ENCODE measurements at regions not wholly inside any gene's neighbourhood (a gene's known extent, or its start where the extent isn't known, plus 50 kb on each side); places are given as distances from the start of the nearest gene placed in this dataset.
"Not testable (repeated sequence)": the region's sequence is repeated elsewhere in the genome, so short reads cannot be mapped to it uniquely, and the experiment has no call there.

DNA sequence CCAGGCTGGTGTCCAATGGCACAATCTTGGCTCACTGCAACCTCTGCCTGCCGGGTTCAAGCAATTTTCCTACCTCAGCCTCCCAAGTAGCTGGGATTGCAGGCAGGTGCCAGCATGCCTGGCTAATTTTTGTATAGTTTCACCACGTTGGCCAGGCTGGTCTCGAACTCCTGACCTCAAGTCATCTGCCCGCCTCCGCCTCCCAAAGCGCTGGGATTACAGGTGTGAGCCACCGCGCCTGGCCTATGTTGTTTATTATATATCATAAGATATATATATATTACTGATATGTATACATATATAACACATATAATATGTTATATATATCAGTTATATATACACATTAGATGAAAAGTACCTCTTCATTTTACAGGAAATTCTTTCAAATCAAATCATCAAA lies 914.7 kb downstream of the FOXD4L5 start:
- not testable (repeated sequence) for DNase-seq

DNA sequence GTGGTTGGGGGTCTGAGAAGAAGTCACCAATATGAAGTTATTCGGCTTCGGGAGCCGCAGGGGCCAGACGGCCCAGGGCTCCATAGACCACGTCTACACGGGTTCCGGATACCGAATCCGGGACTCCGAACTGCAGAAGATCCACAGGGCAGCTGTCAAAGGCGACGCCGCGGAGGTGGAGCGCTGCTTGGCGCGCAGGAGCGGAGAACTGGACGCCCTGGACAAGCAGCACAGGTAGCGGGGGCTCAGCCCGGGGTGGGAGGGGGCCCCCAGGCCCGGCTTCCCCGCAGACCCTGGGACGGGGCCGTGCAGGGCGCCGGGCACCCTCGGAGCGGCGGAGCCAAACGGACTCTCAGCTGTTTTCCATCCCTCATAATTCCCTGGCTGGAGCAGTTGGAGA lies 915.4 kb downstream of the FOXD4L5 start:
- WGBS, 5 donors, result 0 to 2% methylated on average over 3 to 13 of the region's 31 CpGs; no CpG with 5 or more reads in 3 of the 5 donors
- peak in 1 of 2 donors; percentile 22 for DNase-seq
- H3K4me1 ChIP-seq; H3K27me3 ChIP-seq; H3K9me3 ChIP-seq; intact Hi-C loops (cut with DNase I; ENCODE audit: low total_unique reads); H3K27ac ChIP-seq; H3K36me3 ChIP-seq: not testable (repeated sequence)
- H3K4me3 ChIP-seq, result peak overlapping the region in 3 of 4 donors; percentile 26 to 45 (median 34)

More for the DNA sequence above, 914.7 kb downstream of the FOXD4L5 start:
- 89 to 100% (median 91%) methylated on average over 2 to 4 of the region's 8 CpGs; no CpG with 5 or more reads in 1 of the 5 donors for WGBS, 5 donors
- intact Hi-C loops (cut with DNase I; ENCODE audit: low total_unique reads); H3K9me3 ChIP-seq; H3K36me3 ChIP-seq; H3K27ac ChIP-seq; H3K4me1 ChIP-seq; H3K27me3 ChIP-seq; H3K4me3 ChIP-seq: not testable (repeated sequence)

DNA sequence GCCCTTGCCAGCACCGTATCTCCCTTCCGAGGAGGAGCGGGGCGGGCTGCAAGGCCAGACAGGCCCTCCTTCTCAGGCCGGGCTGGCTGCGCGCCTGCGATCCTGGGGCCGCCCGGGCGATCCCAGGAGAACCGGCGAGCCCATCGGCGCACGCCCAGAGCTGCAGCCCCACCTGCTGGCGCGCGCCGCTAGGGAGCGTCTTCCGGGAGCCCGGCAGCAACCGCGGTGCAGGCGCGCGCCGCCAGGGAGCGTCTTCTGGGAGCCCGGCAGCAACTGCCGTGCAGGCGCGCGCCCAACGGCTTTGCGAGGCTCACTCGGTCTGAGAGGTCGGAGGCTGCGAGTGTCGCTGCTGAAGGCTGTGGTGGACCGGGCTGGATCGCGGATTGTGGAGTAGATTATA lies 915.9 kb downstream of the FOXD4L5 start:
- DNase-seq, result peak in 1 of 2 donors; percentile 87
- intact Hi-C loops (cut with DNase I; ENCODE audit: low total_unique reads); H3K9me3 ChIP-seq; H3K27ac ChIP-seq; H3K36me3 ChIP-seq; H3K27me3 ChIP-seq; H3K4me1 ChIP-seq: not testable (repeated sequence)
- TF ChIP-seq, protein P1, sequence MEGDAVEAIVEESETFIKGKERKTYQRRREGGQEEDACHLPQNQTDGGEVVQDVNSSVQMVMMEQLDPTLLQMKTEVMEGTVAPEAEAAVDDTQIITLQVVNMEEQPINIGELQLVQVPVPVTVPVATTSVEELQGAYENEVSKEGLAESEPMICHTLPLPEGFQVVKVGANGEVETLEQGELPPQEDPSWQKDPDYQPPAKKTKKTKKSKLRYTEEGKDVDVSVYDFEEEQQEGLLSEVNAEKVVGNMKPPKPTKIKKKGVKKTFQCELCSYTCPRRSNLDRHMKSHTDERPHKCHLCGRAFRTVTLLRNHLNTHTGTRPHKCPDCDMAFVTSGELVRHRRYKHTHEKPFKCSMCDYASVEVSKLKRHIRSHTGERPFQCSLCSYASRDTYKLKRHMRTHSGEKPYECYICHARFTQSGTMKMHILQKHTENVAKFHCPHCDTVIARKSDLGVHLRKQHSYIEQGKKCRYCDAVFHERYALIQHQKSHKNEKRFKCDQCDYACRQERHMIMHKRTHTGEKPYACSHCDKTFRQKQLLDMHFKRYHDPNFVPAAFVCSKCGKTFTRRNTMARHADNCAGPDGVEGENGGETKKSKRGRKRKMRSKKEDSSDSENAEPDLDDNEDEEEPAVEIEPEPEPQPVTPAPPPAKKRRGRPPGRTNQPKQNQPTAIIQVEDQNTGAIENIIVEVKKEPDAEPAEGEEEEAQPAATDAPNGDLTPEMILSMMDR (IDR thresholded peaks at IDR 0.05), result peak in 3 of 7 experiments; percentile 22 to 42 (median 37)
- H3K4me3 ChIP-seq, result peak overlapping the region in 2 of 4 donors; percentile 25 to 45
- WGBS, 5 donors, result 0 to 1% (median 0%) methylated on average over 6 to 26 of the region's 44 CpGs; no CpG with 5 or more reads in 1 of the 5 donors

DNA sequence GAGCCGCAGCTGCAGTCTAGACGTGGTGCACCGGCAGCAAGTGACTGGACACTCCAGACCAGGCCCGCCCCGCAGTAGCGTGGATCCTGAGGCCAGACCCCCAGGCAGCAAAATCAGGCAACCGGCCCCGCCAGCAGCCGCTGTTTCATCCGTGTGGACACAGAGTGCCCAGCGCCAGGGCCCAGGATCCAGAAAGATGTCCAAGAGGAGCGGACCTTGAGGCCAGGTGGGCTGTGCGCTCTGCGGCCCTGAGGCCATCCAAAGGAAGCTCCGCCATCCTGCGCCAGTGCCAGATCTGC lies 916.4 kb downstream of the FOXD4L5 start:
- intact Hi-C loops (cut with DNase I; ENCODE audit: low total_unique reads); DNase-seq; H3K9me3 ChIP-seq; H3K36me3 ChIP-seq; H3K27ac ChIP-seq; H3K4me1 ChIP-seq; H3K27me3 ChIP-seq: not testable (repeated sequence)
- H3K4me3 ChIP-seq, result peak overlapping the region; percentile 20 to 45 (median 34)
- WGBS, 5 donors, result 0 to 8% (median 3%) methylated on average over 2 to 7 of the region's 16 CpGs; no CpG with 5 or more reads in 2 of the 5 donors

DNA sequence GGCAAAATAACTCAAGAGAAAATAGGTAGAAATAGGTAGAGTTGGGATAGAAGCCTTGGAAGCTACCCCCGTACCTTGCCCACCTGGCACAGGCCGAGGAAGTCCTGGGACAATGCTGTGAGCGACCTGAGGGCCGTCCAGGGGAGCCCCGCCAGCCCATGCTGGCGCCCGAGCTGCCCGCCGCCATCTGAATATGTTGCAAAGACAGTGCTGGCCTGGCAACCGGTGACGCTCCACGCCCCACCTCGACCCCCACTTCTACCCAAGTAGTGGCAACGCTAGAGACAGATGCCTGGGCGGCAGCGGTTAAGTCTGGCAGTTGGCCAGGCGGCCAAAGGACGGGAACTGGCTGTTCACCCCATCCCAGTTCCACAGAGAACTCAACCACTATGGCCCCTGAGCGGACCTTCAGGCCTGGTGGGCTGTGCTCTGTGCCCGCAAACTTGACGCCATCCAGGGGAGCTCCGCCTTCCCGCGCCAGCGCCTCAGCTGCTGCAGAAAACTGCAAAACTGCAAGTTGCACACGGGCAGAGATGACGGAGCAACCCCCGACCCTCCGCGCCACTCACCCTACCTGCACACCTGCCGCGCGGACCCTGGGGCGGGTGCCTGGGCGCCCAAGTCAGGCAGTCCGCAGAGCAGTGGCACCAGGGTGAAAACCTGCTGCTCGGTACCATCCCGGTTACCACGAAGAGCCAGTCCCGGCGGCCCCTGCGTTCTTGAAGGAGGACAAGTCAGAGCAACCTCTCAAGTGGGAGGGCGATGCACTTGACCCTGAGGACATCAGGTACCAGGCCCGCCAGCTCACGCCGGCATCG lies 917.0 kb downstream of the FOXD4L5 start:
- H3K9me3 ChIP-seq; H3K36me3 ChIP-seq; H3K4me1 ChIP-seq; H3K27me3 ChIP-seq; intact Hi-C loops (cut with DNase I; ENCODE audit: low total_unique reads); H3K27ac ChIP-seq: not testable (repeated sequence)
- peak in 1 of 2 donors; percentile 22 for DNase-seq
- 29 to 67% (median 52%) methylated on average over 3 to 32 of the region's 47 CpGs; no CpG with 5 or more reads in 1 of the 5 donors for WGBS, 5 donors
- peak overlapping the region; percentile 20 to 45 (median 34) for H3K4me3 ChIP-seq
